ENCODE measurements at regions not wholly inside any gene's neighbourhood (a gene's known extent, or its start where the extent isn't known, plus 50 kb on each side); places are given as distances from the start of the nearest gene placed in this dataset.

GRCh38 chr3:30454636-30455035, 151.8 kb upstream of the TGFBR2 start:
- no peak for TF ChIP-seq CTCF (IDR thresholded peaks at IDR 0.05; ENCODE audit: insufficient read depth, low read length, poor library complexity, severe bottlenecking)
- TF ChIP-seq EZH2phosphoT487 (conservative IDR thresholded peaks at IDR 0.05; ENCODE audit: low read length) = no peak

Measured in SU-DHL-6 (cell line).